DMS153 treated with DMSO at 0.1 percent for 48 hours (cell line): ENCODE measurements at regions not wholly inside any gene's neighbourhood (a gene's known extent, or its start where the extent isn't known, plus 50 kb on each side); places are given as distances from the start of the nearest gene placed in this dataset.
"Not testable (repeated sequence)": the region's sequence is repeated elsewhere in the genome, so short reads cannot be mapped to it uniquely, and the experiment has no call there.

Source experiments
- DNase-seq: peaks from one replicate; lab custom pipeline; 2025; ENCODE audit not compliant: unreplicated experiment; lab: John Stamatoyannopoulos, UW

GRCh38 chr18:60888071-60888624 lies 445.1 kb upstream of the CDH20 start:
- no peak for DNase-seq

- no peak for DNase-seq
Measured at GRCh38 chr18:60889442-60889841, 443.8 kb upstream of the CDH20 start.

GRCh38 chr18:60891936-60892335 lies 441.3 kb upstream of the CDH20 start:
- DNase-seq = no peak

- DNase-seq = no peak
Measured at GRCh38 chr18:60892441-60892840, 440.8 kb upstream of the CDH20 start.

GRCh38 chr18:60892855-60893254 lies 440.4 kb upstream of the CDH20 start:
- no peak for DNase-seq

GRCh38 chr18:60893355-60894097 lies 439.7 kb upstream of the CDH20 start:
- no peak for DNase-seq

GRCh38 chr18:60894254-60894945 lies 438.8 kb upstream of the CDH20 start:
- no peak for DNase-seq

- no peak for DNase-seq
Measured at GRCh38 chr18:60895181-60895580, 438.0 kb upstream of the CDH20 start.

GRCh38 chr18:60898111-60898510 lies 435.1 kb upstream of the CDH20 start:
- DNase-seq = no peak

GRCh38 chr18:60905699-60906098 lies 427.5 kb upstream of the CDH20 start:
- DNase-seq = no peak

- no peak for DNase-seq
Measured at GRCh38 chr18:60910534-60910933, 422.7 kb upstream of the CDH20 start.

GRCh38 chr18:60911504-60911903 lies 421.7 kb upstream of the CDH20 start:
- no peak for DNase-seq

GRCh38 chr18:60915160-60915559 lies 418.1 kb upstream of the CDH20 start:
- no peak for DNase-seq

GRCh38 chr18:60918862-60919261 lies 414.4 kb upstream of the CDH20 start:
- not testable (repeated sequence) for DNase-seq

- DNase-seq = no peak
Measured at GRCh38 chr18:60925892-60926291, 407.3 kb upstream of the CDH20 start.

- DNase-seq = no peak
Measured at GRCh38 chr18:60929966-60930365, 403.3 kb upstream of the CDH20 start.

GRCh38 chr18:60935041-60935910 lies 398.0 kb upstream of the CDH20 start:
- DNase-seq = no peak

- no peak for DNase-seq
Measured at GRCh38 chr18:60936101-60936500, 397.1 kb upstream of the CDH20 start.

- DNase-seq = no peak
Measured at GRCh38 chr18:60943297-60943696, 389.9 kb upstream of the CDH20 start.

GRCh38 chr18:60950634-60951033 lies 382.6 kb upstream of the CDH20 start:
- DNase-seq = no peak

- DNase-seq = no peak
Measured at GRCh38 chr18:60951091-60951490, 382.1 kb upstream of the CDH20 start.
